HUES64 (cell line): ENCODE measurements at regions not wholly inside any gene's neighbourhood (a gene's known extent, or its start where the extent isn't known, plus 50 kb on each side); places are given as distances from the start of the nearest gene placed in this dataset.

Experiments used
- H3K27ac ChIP-seq: 2 replicates; pipeline ENCODE4 v1.7.0; 2013; ENCODE audit warnings: low read depth, low read length, inconsistent platforms
- H3K27me3 ChIP-seq: 2 replicates; pipeline ENCODE4 v1.6.1; 2013; ENCODE audit warnings: mild to moderate bottlenecking, low read length; ENCODE audit not compliant: insufficient read depth
- H3K36me3 ChIP-seq: 2 replicates; pipeline ENCODE4 v1.6.1; 2013; ENCODE audit warnings: mild to moderate bottlenecking, low read length; ENCODE audit not compliant: insufficient read depth
- H3K4me1 ChIP-seq: 2 replicates; pipeline ENCODE4 v1.6.1; 2013; ENCODE audit warnings: mild to moderate bottlenecking, low read length, moderate library complexity; ENCODE audit not compliant: insufficient read depth
- H3K4me3 ChIP-seq: 2 replicates; pipeline ENCODE4 v1.5.1; 2013; ENCODE audit warnings: mild to moderate bottlenecking, low read length, moderate library complexity
- H3K9ac ChIP-seq: 2 replicates; pipeline ENCODE4 v1.6.1; 2013; ENCODE audit warnings: mild to moderate bottlenecking, low read depth, low read length
- H3K9me3 ChIP-seq: 2 replicates; pipeline ENCODE4 v1.6.1; 2013; ENCODE audit warnings: low read depth, low read length; ENCODE audit not compliant: insufficient read depth
- WGBS: fragments of 150-250, 120-280 bp; methylation state at CpG from one replicate; pipeline ENCODE4 v1.1.7; 2013; ENCODE audit warnings: missing lambda C conversion rate; 5-methylcytosine and 5-hydroxymethylcytosine counted together

DNA sequence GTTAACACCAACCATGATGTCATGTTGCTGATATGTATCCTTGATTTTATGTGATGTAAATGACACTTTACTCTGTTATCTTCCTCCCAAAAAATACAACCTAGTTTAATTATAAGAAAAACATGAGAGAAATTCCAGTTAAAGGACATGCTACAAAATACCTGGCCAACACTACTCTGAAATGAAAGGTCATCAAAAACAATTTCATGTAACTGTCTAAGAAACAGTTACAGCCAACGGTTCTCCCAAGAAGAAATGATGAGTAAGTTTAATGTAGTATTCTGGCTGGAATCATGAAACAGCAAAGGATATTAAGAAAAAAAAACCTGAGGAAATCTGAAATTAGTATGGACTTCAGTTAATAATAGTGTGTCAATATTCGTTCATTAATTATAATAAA is 653.3 kb upstream of the FOXG1 start:
- Histone ChIP-seq H3K4me3 (no peak overlapping the region), H3K36me3 (no peaks in the 10 kb centered on the region), H3K27ac (no peak overlapping the region), H3K9me3 (no peaks in the 10 kb centered on the region), H3K9ac (no peak overlapping the region), H3K4me1 (no peaks in the 10 kb centered on the region), H3K27me3 (peaks cover 29% of the 10 kb centered on the region)
- WGBS, result 100% methylated on average over 1 of the region's 2 CpGs

DNA sequence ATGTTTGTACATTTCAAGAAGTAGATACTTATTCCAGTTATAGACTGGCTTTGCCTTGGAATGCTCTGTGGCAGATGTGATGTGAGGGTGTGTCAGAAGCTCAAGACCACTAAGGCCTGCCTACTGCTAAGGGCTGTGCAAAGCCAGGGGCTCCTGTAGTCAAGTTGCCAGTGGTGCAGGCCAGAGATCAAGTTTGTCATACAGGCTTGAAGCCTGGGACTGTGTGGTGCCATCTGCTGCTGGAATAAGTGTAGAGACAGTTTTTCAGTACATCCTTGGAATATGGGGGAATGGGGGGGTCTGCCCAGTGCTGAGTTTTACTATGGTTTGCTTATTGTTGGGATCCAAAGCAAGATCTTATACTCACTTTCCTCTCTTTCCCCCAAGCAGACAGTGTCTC is 649.9 kb upstream of the FOXG1 start:
- H3K36me3 ChIP-seq, result no peaks in the 10 kb centered on the region
- no peak overlapping the region for H3K27ac ChIP-seq
- no peak overlapping the region for H3K4me3 ChIP-seq
- no peak overlapping the region for H3K9ac ChIP-seq
- H3K4me1 ChIP-seq, result peaks cover 16% of the 10 kb centered on the region
- peaks cover 58% of the 10 kb centered on the region for H3K27me3 ChIP-seq
- H3K9me3 ChIP-seq, result no peaks in the 10 kb centered on the region

DNA sequence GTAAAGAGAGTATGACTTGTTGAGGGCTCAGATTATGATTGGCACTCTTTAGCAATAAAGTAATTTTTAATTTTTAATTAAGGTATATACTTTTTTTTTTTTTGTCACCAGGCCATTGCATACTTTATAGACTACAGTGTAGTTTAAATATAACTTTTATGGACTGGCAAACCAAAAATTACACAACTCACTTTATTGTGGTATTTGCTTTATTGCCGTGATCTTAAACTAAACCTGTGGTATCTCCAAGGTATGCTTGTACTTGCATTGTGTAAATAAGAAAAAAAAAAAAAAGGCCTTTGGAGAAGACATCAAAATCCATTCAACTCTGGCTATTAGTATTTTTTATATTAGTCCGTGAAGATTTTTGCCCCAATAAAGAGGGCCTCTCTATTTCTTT is 646.7 kb upstream of the FOXG1 start:
- 67% methylated on average over 1 of the region's 2 CpGs for WGBS
- H3K9me3 ChIP-seq, result no peaks in the 10 kb centered on the region
- no peak overlapping the region for H3K9ac ChIP-seq
- H3K27ac ChIP-seq, result no peak overlapping the region
- no peak overlapping the region for H3K4me3 ChIP-seq
- peaks cover 28% of the 10 kb centered on the region for H3K4me1 ChIP-seq
- H3K27me3 ChIP-seq, result peaks cover 89% of the 10 kb centered on the region
- no peaks in the 10 kb centered on the region for H3K36me3 ChIP-seq

DNA sequence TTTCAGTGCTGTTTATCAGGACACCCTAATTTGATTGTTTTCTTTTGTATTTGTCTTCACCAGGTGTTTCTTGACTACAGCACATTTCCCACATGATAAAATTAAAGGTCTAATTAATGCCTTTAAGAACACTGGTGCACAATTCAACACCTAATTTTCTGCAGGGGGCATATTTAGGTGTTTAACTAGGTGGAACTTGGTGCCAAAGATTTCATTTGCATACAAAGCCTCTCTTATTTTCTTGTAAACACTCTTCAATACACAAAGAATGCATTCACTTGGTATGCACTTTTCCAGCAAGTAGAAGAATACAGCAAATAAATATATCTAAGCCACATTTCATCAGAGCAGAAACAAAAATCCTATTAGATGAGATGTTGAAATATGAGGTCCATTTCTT is 646.2 kb upstream of the FOXG1 start:
- Histone ChIP-seq H3K9ac (no peak overlapping the region), H3K27me3 (peaks cover 93% of the 10 kb centered on the region), H3K9me3 (no peaks in the 10 kb centered on the region), H3K4me1 (peaks cover 28% of the 10 kb centered on the region), H3K4me3 (no peak overlapping the region), H3K27ac (no peak overlapping the region), H3K36me3 (no peaks in the 10 kb centered on the region)

DNA sequence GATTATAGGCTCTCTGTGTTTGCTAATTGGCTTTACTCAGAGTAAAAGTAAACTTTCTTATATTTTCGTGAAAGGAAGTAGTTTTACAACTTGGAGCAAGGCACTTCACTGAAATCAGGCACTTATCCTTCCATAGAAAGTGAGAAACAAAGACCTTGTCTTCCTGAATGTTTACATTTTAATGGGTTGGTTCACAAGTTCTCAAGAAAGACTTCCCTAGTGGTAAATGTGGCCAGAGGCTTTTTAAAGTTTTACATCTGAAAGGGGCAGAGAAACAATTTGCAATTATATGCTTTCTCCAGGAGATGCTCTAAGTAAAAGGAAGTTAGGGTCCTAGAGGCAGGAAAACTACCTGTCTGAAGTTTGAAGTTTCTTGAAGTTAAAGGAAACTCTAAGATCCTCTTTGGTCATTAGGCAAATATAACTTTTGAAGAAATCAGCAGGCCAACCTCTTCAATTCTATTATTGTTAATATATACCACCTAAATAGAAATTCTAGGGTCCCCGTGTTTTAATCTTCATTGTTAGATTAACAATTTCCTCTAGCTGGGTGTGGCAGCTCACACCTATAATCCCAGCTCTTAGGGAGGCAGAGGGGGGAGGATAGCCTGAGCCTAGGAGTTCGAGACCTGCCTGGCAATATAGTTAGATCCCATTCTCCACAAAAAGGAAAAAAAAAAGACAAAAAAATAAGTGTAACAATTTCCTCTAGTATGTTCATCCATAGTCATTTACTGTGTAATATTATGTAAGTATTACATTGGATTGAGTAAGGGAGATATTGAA is 644.9 kb upstream of the FOXG1 start:
- H3K4me3 ChIP-seq, result no peak overlapping the region
- peaks cover 28% of the 10 kb centered on the region for H3K4me1 ChIP-seq
- H3K9me3 ChIP-seq, result no peaks in the 10 kb centered on the region
- no peaks in the 10 kb centered on the region for H3K36me3 ChIP-seq
- H3K27me3 ChIP-seq, result peaks cover 95% of the 10 kb centered on the region
- 0% methylated on average over 1 of the region's 3 CpGs for WGBS
- H3K27ac ChIP-seq, result no peak overlapping the region; the same call in 1 of the 2 replicates
- H3K9ac ChIP-seq, result no peak overlapping the region

DNA sequence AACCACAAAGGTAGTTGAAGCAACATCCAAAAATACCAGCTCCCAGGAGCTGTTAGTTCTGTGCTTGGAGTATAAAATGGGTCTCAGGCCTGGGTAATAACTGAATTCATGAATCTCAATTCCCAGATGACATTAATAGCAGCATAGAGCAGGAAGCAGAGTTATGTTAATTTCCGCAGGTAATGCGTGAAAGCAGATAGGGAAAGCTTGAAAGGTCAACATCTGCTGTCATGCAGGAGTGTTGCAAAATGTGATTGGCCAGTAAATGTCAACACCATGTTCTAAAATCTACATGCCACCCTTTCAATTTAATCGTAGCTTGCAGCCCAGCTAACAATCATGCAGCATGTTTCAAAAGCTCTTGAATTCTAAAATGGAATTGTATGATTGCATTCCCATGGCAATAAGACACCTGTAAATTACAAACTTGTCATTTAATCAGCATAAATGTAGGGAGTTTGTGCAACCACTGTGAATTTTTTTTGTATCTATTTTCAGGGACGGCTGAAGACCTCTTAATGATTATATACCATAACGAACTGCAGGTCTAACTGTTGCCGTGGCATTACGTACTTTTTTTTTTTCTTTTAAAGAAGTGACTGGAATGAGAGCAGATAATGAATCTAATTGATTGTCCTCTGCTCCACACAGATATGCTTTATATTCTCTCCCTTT is 635.8 kb upstream of the FOXG1 start:
- Histone ChIP-seq H3K9ac (no peak overlapping the region), H3K4me1 (no peaks in the 10 kb centered on the region), H3K9me3 (no peaks in the 10 kb centered on the region), H3K27me3 (peaks cover 34% of the 10 kb centered on the region), H3K36me3 (no peaks in the 10 kb centered on the region), H3K27ac (no peak overlapping the region), H3K4me3 (no peak overlapping the region)
- WGBS, result 86% methylated on average over 7 of the region's 7 CpGs

DNA sequence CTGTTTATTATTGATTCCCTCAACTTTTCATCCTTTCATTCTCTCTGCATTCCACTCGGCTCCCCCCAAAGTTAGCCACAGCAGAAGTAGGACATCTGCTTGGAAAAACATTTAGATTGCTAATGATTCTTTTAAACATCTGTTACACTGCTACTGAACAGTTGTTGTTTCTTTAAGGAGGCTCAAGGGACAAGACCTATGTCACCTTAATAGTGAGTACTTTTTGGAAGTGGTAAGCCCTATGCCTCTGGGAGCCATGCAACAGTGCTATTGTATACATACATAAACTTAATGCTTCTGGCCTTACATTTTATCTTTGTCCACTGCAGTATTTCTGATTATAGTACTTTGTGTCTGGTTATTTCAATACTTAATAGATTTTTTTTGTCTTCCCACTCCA is 628.2 kb upstream of the FOXG1 start:
- H3K27ac ChIP-seq, result no peak overlapping the region
- WGBS, result 88% methylated on average over 1 of the region's 1 CpG
- no peak overlapping the region for H3K9ac ChIP-seq
- H3K27me3 ChIP-seq, result no peaks in the 10 kb centered on the region
- H3K9me3 ChIP-seq, result no peaks in the 10 kb centered on the region
- no peak overlapping the region for H3K4me3 ChIP-seq
- no peaks in the 10 kb centered on the region for H3K36me3 ChIP-seq
- H3K4me1 ChIP-seq, result no peaks in the 10 kb centered on the region

DNA sequence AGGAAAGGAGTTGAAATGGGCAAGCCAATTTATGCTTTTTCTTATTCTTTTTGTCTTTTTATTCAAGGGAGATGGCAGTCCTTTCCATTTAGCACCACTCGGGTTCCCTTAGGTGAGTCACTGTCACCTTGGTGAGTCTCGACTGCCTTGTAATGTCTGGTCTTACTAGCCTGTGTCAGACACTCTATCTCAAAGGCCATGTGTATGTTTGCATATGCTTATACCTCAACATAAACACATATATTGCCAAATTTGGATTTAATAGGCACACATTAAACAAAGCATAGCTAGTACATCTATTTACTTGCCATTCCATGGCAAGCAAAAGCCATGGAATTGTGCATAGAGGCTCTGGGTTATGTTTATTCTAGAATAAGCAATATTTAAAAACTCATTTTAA is 624.9 kb upstream of the FOXG1 start:
- no peaks in the 10 kb centered on the region for H3K36me3 ChIP-seq
- H3K4me1 ChIP-seq, result no peaks in the 10 kb centered on the region
- H3K27ac ChIP-seq, result no peak overlapping the region
- H3K27me3 ChIP-seq, result no peaks in the 10 kb centered on the region
- no peaks in the 10 kb centered on the region for H3K9me3 ChIP-seq
- no peak overlapping the region for H3K9ac ChIP-seq
- WGBS, result 86% methylated on average over 2 of the region's 2 CpGs
- no peak overlapping the region for H3K4me3 ChIP-seq

DNA sequence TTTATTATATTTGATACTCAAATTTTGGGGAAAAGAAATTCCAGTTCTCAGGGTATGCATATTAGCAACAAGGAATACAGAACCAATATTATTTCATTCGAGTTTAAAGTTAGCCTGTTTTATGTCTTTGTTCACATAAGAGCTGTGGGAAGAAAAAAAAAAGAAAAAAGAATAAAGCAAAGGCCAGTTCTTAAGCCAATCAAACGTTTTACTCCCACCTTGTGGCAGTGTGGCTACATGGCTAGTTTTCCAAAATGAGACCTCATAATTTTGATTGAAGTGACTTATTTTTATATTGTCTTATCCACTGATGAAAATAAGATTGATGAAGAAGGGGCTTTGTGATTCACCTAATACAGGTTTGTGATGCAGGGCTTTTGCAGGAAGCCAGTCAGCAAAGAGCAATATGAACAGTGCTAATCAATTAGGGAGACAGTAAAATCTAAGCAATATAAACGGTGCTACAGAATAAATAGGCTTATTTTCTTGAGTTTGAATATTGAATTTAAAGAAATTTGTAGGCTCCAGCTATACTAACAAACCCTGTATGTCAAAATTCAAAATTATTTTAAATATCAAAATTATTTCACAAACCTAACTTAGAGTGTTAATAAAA is 624.1 kb upstream of the FOXG1 start:
- Histone ChIP-seq H3K4me3 (no peak overlapping the region), H3K4me1 (no peaks in the 10 kb centered on the region), H3K36me3 (no peaks in the 10 kb centered on the region), H3K27ac (no peak overlapping the region), H3K27me3 (no peaks in the 10 kb centered on the region), H3K9me3 (peaks cover 4% of the 10 kb centered on the region; the same call in 1 of the 2 replicates), H3K9ac (no peak overlapping the region)
- WGBS, result 81% methylated on average over 2 of the region's 3 CpGs

DNA sequence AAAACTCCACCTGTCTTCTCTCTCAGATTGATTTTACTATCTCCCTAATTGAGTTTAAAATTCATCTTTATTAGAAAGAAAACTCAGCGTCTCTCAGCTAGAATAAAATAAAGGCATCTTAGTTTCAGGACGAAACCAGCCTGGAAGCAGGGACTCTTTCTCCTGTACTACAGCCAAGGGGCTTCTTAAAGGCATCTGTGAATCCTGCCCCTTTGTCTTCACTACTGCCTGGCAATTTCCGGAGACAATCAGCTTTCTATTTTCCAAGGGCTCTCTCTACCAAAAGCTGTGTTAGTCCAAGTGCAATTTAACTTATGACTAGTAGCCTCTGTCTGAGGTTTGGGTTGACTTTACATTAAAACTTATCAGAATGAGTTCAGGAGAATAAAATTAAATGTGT is 623.3 kb upstream of the FOXG1 start:
- H3K4me1 ChIP-seq, result no peaks in the 10 kb centered on the region
- H3K36me3 ChIP-seq, result no peaks in the 10 kb centered on the region
- no peak overlapping the region for H3K4me3 ChIP-seq
- WGBS, result 65% methylated on average over 3 of the region's 3 CpGs
- H3K27ac ChIP-seq, result no peak overlapping the region
- H3K9me3 ChIP-seq, result peaks cover 6% of the 10 kb centered on the region; the same call in 1 of the 2 replicates
- no peaks in the 10 kb centered on the region for H3K27me3 ChIP-seq
- H3K9ac ChIP-seq, result no peak overlapping the region

DNA sequence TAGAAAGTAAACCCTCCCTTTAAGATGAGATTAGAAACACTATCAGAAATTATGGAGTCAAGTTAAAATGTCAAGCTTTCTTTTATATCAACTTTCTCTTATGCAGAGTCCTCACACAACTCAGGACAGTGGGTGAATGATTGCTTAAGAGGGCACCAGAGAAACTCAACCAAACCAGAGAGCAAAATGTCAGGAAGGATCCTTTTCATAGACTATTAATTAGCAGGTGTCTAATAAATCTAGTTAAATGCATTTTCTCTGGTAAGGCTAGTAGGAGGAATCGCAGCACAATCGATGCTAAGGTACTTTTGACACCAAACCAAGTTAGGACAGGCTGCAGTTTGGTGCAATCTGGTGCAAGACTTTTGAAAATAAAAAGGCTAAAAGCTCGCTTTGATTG is 614.7 kb upstream of the FOXG1 start:
- 98% methylated on average over 3 of the region's 3 CpGs for WGBS
- H3K27me3 ChIP-seq, result no peaks in the 10 kb centered on the region

More for the DNA sequence above, 614.7 kb upstream of the FOXG1 start:
- Histone ChIP-seq H3K9me3 (peaks cover 6% of the 10 kb centered on the region; the same call in 1 of the 2 replicates), H3K27ac (no peak overlapping the region), H3K4me3 (no peak overlapping the region), H3K9ac (no peak overlapping the region), H3K36me3 (no peaks in the 10 kb centered on the region), H3K4me1 (no peaks in the 10 kb centered on the region)
